ENCODE measurements at regions not wholly inside any gene's neighbourhood (a gene's known extent, or its start where the extent isn't known, plus 50 kb on each side); places are given as distances from the start of the nearest gene placed in this dataset.
"Not testable (repeated sequence)": the region's sequence is repeated elsewhere in the genome, so short reads cannot be mapped to it uniquely, and the experiment has no call there.

GRCh38 chr2:12881952-12882351 lies 165.2 kb downstream of the TRIB2 start:
- DNase-seq = no peak

GRCh38 chr2:12882393-12882792 lies 165.7 kb downstream of the TRIB2 start:
- no peak for DNase-seq

- no peak for DNase-seq
Observed at GRCh38 chr2:12883906-12884305, 167.2 kb downstream of the TRIB2 start.

GRCh38 chr2:12884713-12885282 lies 168.1 kb downstream of the TRIB2 start:
- no peak for DNase-seq

GRCh38 chr2:12890066-12890465 lies 173.3 kb downstream of the TRIB2 start:
- no peak for DNase-seq

- DNase-seq = no peak
Observed at GRCh38 chr2:12890481-12890991, 173.8 kb downstream of the TRIB2 start.

- DNase-seq = no peak
Observed at GRCh38 chr2:12895017-12895416, 178.3 kb downstream of the TRIB2 start.

GRCh38 chr2:12896318-12896982 lies 179.7 kb downstream of the TRIB2 start:
- DNase-seq = no peak

GRCh38 chr2:12897181-12897580 lies 180.4 kb downstream of the TRIB2 start:
- DNase-seq = no peak

- no peak for DNase-seq
Observed at GRCh38 chr2:12903272-12903671, 186.5 kb downstream of the TRIB2 start.

- no peak for DNase-seq
Observed at GRCh38 chr2:12910431-12910830, 193.7 kb downstream of the TRIB2 start.

- DNase-seq = no peak
Observed at GRCh38 chr2:12915787-12916186, 199.1 kb downstream of the TRIB2 start.

GRCh38 chr2:12918138-12918834 lies 201.6 kb downstream of the TRIB2 start:
- DNase-seq = no peak

- no peak for DNase-seq
Observed at GRCh38 chr2:12918835-12919445, 202.2 kb downstream of the TRIB2 start.

GRCh38 chr2:12921321-12921720 lies 204.6 kb downstream of the TRIB2 start:
- no peak for DNase-seq

GRCh38 chr2:12923907-12924610 lies 207.3 kb downstream of the TRIB2 start:
- no peak for DNase-seq

GRCh38 chr2:12926641-12927040 lies 209.9 kb downstream of the TRIB2 start:
- not testable (repeated sequence) for DNase-seq

- DNase-seq = no peak
Observed at GRCh38 chr2:12928197-12928774, 211.6 kb downstream of the TRIB2 start.

GRCh38 chr2:12928775-12929401 lies 212.2 kb downstream of the TRIB2 start:
- DNase-seq = no peak

- DNase-seq = no peak
Observed at GRCh38 chr2:12929758-12930157, 213.0 kb downstream of the TRIB2 start.

- DNase-seq = no peak
Observed at GRCh38 chr2:12930391-12930790, 213.7 kb downstream of the TRIB2 start.

GRCh38 chr2:12931186-12931844 lies 214.6 kb downstream of the TRIB2 start:
- DNase-seq = no peak
